Lung (tissue), 11 donors: ENCODE measurements at regions not wholly inside any gene's neighbourhood (a gene's known extent, or its start where the extent isn't known, plus 50 kb on each side); places are given as distances from the start of the nearest gene placed in this dataset.

Experiments
- ATAC-seq: fragments of 200-7000 bp; cut with Tn5 transposase; one replicate; pipeline ENCODE4 v1.9.1; 2020; ENCODE audit warnings: moderate number of reproducible peaks; ENCODE audit not compliant: insufficient read depth, low FRiP score
- DNase-seq, 3 donors: peaks; one replicate each; pipeline ENCODE4 v3.0.0-alpha.2; 2013 to 2017
- H3K27ac ChIP-seq, 2 donors: one replicate each; pipeline ENCODE4 v1.5.1; 2013; ENCODE audit warnings: mild to moderate bottlenecking in 2 of 2, moderate library complexity in 2 of 2, control low read depth in 1 of 2, inconsistent platforms in 1 of 2, low read depth in 1 of 2, low read length in 1 of 2
- H3K27me3 ChIP-seq, 3 donors: one replicate each; pipeline ENCODE4 v1.5.1; 2013; ENCODE audit warnings: low read length in 2 of 3; ENCODE audit not compliant: control insufficient read depth in 3 of 3, insufficient read depth in 3 of 3
- H3K36me3 ChIP-seq, 4 donors: one replicate each; pipeline ENCODE4 v1.5.1; 2013; ENCODE audit warnings: low read length in 4 of 4, mild to moderate bottlenecking in 1 of 4, moderate library complexity in 1 of 4; ENCODE audit not compliant: control insufficient read depth in 4 of 4, insufficient read depth in 4 of 4
- H3K4me1 ChIP-seq, 5 donors: one replicate each; pipeline ENCODE4 v1.5.1; 2013; ENCODE audit warnings: low read length in 5 of 5, mild to moderate bottlenecking in 2 of 5, moderate library complexity in 1 of 5; ENCODE audit not compliant: control insufficient read depth in 5 of 5, insufficient read depth in 5 of 5
- H3K4me3 ChIP-seq: one replicate; pipeline ENCODE4 v1.5.1; 2013; ENCODE audit warnings: mild to moderate bottlenecking, control low read depth, moderate library complexity
- H3K9ac ChIP-seq, 2 donors: one replicate each; pipeline ENCODE4 v1.5.1; 2013; ENCODE audit warnings: low read length in 2 of 2, control low read depth in 1 of 2; ENCODE audit not compliant: insufficient read depth in 1 of 2
- H3K9me3 ChIP-seq, 4 donors: one replicate each; pipeline ENCODE4 v1.5.1; 2013; ENCODE audit warnings: low read length in 3 of 4, mild to moderate bottlenecking in 1 of 4, moderate library complexity in 1 of 4; ENCODE audit not compliant: control insufficient read depth in 4 of 4, insufficient read depth in 3 of 4
- WGBS, 2 donors: extraction: QIAGEN DNeasy Blood & Tissue Kit; methylation state at CpG; one replicate each; pipeline ENCODE4 v1.1.7; 2013; 5-methylcytosine and 5-hydroxymethylcytosine counted together
- TF ChIP-seq, protein P1 (sequence below): IDR thresholded peaks from 2 replicates; pipeline ENCODE4 v1.5.1; 2012; ENCODE audit warnings: mild to moderate bottlenecking; ENCODE audit errors: control extremely low read depth, extremely low read depth
- donor health status: control.
- donor health status: control.
- donor health status: Bipolar disorder and iron deficiency.
- donor health status: healthy.
- donor health status: DM: yes; HTN: yes; CAD: no.

DNA sequence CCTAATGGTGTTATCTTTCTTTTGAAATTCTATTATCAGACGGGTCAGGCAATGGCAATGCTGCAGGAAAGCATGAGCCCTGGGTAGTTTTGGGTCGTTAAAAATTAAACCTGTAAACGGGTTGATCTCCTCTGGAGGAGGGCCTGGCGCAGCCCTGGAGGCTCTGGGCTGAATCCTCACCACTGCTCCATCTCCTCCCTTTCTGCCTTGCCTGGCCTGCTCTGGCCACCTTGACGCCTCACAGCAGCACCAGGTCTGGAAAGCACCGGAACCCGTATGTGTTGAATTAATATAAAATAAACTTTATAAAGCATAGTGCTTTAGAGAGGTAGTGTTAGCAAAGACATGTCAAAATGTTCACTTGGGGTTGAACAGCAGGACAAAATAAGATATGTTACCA lies 316.1 kb downstream of the LNPK start:
- Histone ChIP-seq H3K27me3 (peaks cover 0 to 4% (median 3%) of the 10 kb centered on the region in 3 donors), H3K27ac (no peak overlapping the region), H3K9me3 (no peaks in the 10 kb centered on the region), H3K4me3 (no peak overlapping the region), H3K36me3 (no peaks in the 10 kb centered on the region), H3K4me1 (peaks cover 0 to 3% (median 0%) of the 10 kb centered on the region in 5 donors), H3K9ac (no peak overlapping the region)
- WGBS, 2 donors, result 78 to 89% methylated on average over 7 of the region's 7 CpGs
- no peak for ATAC-seq
- DNase-seq, result no peak
- TF ChIP-seq, protein P1, sequence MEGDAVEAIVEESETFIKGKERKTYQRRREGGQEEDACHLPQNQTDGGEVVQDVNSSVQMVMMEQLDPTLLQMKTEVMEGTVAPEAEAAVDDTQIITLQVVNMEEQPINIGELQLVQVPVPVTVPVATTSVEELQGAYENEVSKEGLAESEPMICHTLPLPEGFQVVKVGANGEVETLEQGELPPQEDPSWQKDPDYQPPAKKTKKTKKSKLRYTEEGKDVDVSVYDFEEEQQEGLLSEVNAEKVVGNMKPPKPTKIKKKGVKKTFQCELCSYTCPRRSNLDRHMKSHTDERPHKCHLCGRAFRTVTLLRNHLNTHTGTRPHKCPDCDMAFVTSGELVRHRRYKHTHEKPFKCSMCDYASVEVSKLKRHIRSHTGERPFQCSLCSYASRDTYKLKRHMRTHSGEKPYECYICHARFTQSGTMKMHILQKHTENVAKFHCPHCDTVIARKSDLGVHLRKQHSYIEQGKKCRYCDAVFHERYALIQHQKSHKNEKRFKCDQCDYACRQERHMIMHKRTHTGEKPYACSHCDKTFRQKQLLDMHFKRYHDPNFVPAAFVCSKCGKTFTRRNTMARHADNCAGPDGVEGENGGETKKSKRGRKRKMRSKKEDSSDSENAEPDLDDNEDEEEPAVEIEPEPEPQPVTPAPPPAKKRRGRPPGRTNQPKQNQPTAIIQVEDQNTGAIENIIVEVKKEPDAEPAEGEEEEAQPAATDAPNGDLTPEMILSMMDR, result no peak

DNA sequence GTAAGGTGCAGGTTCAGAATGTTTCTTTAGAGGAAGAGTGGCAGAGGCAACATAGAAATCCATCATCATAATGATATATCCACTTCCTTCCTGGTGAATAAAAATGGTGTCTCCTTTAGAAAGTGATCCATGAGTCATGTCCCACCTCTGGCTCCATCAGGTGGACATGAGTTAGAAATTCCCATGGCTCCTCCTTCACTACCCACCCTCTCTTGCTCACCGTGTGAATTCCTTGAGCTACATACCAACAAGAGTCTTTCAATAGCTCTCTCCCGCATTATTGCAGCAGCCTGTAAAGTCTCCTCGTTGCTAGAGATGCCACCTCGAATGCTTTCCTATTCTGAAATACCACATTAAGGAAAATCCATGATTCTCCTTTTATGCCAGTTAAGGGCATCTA lies 317.6 kb downstream of the LNPK start:
- TF ChIP-seq, protein P1, result no peak
- WGBS, 2 donors, result 64 to 67% methylated on average over 4 of the region's 4 CpGs
- Histone ChIP-seq H3K27ac (no peak overlapping the region), H3K27me3 (peaks cover 0 to 4% (median 0%) of the 10 kb centered on the region in 3 donors), H3K9ac (no peak overlapping the region), H3K4me1 (no peaks in the 10 kb centered on the region), H3K36me3 (no peaks in the 10 kb centered on the region), H3K4me3 (no peak overlapping the region), H3K9me3 (no peaks in the 10 kb centered on the region)
- DNase-seq, result no peak
- no peak for ATAC-seq

DNA sequence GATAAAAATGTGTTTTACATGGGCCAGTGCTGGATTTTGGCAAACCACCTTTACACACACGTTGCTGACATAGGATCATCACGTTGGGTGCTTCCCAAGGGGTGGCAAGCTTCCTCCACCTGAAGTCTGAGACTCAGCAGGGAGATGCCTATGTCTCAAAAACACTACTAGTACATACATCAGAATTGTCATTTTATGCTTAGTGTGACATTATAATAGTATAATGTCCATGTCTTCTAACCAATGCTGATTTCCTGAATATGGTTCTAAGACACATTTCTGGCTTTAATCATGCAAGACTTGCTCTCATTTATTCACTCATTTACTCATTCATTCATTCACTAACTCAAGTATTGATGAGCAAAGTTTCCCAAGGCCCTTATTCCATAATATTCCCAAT lies 322.3 kb downstream of the LNPK start:
- no peaks in the 10 kb centered on the region for H3K36me3 ChIP-seq
- H3K4me3 ChIP-seq, result no peak overlapping the region
- no peak overlapping the region for H3K27ac ChIP-seq
- H3K4me1 ChIP-seq, result no peaks in the 10 kb centered on the region
- H3K9ac ChIP-seq, result no peak overlapping the region
- ATAC-seq (no peak), DNase-seq (no peak)
- WGBS, 2 donors, result 68 to 84% methylated on average over 2 of the region's 2 CpGs
- TF ChIP-seq, protein P1, result no peak
- no peaks in the 10 kb centered on the region for H3K9me3 ChIP-seq
- H3K27me3 ChIP-seq, result no peaks in the 10 kb centered on the region

DNA sequence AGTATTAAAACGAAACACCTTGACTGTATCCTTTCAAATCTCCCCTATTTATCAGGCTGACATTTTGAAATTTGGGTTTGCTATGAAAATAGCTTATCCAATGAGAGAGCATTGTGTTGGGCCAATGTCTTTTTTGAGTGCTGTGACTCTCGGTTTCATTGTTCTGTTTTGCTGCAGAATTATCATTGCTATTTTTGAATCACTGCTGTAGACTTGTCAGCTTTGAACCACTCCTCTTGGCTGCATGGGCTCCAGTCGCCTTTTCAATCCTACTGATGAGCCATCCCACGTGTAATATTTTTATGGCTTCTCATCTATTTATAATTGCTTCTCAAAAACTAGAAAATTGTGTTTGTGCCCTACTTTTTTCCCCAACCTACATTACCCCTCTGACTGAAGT lies 322.8 kb downstream of the LNPK start:
- no peaks in the 10 kb centered on the region for H3K9me3 ChIP-seq
- H3K27me3 ChIP-seq, result no peaks in the 10 kb centered on the region
- ATAC-seq, result no peak

More for the DNA sequence above, 322.8 kb downstream of the LNPK start:
- Histone ChIP-seq H3K27ac (no peak overlapping the region), H3K4me3 (no peak overlapping the region), H3K4me1 (no peaks in the 10 kb centered on the region), H3K9ac (no peak overlapping the region), H3K36me3 (no peaks in the 10 kb centered on the region)
- no peak for DNase-seq
- TF ChIP-seq, protein P1, result no peak
- WGBS, 2 donors, result 79 to 90% methylated on average over 4 of the region's 4 CpGs
